ENCODE measurements at regions not wholly inside any gene's neighbourhood (a gene's known extent, or its start where the extent isn't known, plus 50 kb on each side); places are given as distances from the start of the nearest gene placed in this dataset.

DNA sequence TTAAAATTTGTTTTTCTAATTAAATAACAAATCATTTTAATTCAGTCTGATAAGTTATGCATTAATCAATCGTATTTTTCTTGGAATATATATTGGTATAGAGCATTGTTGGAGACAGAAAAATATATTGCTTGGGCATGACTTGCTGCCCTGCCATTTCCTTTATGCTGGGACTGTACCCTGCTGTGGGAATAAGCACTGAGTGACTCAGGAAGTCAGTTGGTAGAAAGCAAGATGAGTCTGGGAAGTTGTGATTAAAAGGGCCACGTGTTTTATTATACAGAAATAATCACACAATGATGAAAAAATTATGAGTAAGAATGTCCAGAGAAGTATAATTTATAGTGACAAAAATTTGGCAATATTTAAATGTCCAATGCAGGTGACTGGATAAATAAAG lies 139.5 kb downstream of the KIF18A start:
- DNase-seq (ENCODE audit: low read depth in 4 of 4, low spot score in 2 of 4) = no peak

DNA sequence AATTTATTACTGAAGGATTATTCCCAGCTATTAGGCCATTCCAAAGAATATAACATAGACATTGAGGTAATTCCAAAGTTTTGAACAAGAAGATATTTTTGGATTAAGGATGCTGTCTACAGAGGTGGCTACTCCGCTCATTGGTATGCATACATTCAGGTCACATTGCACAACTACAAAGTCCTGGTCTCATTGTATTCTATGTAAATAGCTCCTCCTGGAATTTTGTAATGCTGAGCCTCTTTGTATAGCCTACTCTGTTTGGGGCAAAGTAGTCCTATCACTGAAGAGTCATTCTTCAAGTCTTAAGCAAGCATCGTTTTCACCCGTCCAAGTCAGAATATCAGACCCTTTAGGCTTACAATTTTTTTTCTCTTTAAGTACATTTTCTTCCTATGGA lies 142.4 kb downstream of the KIF18A start:
- no peak for DNase-seq (ENCODE audit: low read depth in 4 of 4, low spot score in 2 of 4)

DNA sequence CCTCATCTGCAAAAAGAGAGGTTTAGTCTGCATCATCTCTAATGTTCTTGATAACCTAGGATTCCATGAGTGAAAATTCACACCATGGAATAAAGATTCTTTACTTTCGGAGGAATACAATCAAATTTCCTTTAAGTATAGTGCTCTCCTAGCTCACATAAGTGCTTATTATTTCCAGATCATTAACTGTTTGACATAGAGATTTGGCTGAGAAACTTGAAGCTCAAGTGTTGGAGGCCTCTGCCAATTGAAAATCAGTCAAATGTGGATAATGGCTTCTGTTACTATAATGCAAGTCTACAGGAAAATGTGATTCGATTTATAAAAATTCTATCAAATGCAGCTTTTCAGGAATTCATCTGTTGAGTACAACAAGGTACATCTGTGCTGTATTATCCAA lies 144.6 kb downstream of the KIF18A start:
- no peak for DNase-seq (ENCODE audit: low read depth in 4 of 4, low spot score in 2 of 4)

DNA sequence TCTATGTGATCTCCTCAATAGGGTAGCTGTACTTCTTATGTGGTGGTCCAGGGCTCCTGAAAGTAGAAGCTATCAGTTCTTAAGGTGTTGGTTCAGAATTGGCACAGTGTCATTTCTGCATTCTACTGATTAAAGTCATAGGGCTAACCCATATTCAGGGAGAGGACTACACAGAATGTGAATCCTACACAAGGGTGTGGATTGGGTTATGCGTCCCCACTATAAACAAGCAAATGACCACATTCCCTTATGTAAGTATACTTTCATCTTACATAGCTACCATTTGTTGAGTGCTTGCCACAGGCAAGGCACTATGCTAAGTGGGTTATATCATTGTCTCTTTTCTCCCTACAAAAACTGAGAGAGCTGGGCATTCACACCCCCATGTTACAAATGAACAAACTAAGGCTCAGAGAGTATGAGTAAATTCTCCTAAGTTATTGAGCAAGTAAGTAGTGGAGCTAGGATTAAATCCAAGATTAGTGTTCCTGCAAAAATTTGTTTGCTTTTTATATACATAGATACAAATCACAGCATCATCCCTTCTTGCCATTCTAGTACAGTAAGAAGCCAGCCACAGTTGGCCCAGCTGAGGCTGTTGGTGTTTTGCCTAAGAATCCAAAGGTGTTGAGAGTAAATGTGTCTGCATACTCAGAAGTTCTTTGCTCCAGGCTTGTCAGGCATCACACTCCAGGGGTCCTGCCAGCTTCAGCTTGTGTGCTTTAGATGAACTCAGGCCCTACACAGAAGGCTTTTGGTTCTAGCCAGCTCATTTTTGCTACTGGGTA lies 157.8 kb downstream of the KIF18A start:
- no peak for DNase-seq (ENCODE audit: low read depth in 4 of 4, low spot score in 2 of 4)

DNA sequence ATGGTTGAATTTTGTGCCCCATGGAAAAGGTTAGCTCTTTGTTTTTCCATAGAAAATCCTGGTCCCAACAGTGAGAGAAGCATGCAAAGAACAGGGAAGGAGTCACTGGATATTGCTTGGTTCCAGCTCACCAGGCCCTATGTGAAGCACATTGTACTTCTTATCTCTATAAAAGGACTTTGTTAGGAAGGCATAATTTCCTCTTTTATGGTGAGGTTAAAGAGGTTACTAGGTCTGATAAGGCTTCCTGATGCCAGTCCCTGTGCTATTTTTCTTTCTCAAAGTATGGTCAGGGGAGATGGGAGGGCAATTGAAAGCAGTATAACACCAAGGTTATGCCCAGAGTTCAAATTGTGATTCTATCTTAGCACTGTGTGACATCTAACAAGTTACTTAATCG lies 162.6 kb downstream of the KIF18A start:
- no peak for DNase-seq (ENCODE audit: low read depth in 4 of 4, low spot score in 2 of 4)

DNA sequence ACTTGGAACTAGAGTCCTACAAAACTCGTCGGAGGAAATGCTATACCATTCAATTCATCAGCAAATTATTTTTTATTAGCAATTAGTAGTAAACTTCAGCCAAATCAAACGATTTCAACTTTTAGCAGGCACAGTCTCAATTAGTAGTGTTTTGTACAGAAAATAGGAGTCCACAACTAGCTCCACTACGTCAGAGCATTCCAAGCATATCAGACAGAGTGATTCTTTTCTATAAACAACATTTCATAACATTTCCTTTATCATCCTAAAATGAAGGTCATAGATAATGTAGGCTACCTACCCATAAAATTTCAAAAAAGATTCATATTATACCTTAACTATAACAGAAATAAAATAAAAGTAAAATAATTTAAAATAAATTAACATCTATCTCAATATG lies 169.9 kb downstream of the KIF18A start:
- DNase-seq (ENCODE audit: low read depth in 4 of 4, low spot score in 2 of 4) = no peak

DNA sequence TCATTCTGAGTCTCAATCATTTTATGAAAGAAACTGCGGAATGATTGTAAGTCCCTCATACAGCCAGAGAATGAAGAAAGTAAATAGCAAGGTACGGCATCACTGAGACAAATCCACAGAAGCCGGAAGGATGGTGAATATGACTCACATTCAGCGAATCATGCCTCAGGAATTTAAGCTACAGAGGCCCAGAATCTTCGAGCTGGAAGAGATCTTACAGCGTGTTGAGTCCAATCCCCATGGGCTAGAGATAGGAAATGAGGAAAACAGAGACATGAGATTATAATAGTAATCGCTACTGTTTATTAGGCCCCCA lies 173.2 kb downstream of the KIF18A start:
- no peak for DNase-seq (ENCODE audit: low read depth in 4 of 4, low spot score in 2 of 4)

DNA sequence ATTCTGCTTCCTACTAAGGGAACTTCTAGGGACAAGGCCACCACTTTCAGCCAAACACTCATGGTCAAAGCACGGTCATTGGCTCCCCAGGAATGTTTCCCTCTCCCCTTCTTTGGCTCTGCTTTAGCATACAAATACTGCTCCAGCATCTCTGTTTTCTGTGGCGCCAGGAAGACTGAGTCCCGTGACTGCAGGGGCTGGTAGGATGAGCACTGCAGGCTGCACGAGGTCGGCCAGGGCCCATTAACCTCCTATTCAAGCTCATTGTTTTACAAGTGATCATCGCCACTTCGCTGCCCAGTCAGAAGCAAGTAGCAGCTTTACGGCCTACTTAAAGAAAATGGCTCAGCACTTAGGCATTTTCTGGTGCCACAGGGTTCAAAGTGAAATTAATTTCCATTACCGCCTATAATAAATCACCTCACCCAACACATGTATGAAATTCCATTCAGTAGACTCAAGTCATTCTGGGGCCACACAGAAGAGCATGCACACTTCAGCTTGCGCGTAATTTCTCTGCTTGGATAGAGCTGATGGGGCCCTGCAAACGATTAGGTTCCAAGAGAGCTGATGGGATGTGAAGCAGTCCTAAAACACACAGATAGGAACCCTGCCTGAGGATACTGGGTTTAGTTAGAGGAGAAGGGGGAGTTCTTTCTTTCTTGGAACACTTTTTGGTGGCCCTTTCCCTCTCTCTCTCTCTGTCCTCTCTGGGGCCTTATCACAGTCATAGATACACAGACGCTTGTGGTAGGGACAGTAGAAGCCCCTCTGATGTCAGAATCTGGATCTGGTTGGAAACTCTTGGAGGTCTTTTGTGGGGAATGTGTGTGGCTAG lies 173.7 kb downstream of the KIF18A start:
- DNase-seq (ENCODE audit: low read depth in 4 of 4, low spot score in 2 of 4) = no peak

DNA sequence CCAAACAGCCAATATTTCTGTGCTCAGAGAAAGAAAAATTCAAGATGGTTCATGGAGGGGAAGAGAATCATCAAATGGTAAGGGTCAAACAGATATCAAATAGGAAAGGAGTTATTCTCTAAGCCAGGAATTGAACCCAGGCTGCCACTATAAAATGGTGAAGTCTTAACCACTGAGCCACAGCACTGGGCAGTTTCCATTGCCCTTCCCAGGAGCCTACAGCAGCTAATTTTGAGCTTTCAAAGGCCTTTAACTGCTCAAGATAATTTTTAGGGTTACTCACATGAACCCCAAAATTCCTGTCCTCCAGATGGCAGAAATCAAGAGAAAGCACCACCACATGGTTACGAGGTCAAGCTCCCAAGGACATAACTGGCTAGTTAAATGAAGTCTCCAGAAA lies 176.2 kb downstream of the KIF18A start:
- DNase-seq (ENCODE audit: low read depth in 4 of 4, low spot score in 2 of 4) = no peak

DNA sequence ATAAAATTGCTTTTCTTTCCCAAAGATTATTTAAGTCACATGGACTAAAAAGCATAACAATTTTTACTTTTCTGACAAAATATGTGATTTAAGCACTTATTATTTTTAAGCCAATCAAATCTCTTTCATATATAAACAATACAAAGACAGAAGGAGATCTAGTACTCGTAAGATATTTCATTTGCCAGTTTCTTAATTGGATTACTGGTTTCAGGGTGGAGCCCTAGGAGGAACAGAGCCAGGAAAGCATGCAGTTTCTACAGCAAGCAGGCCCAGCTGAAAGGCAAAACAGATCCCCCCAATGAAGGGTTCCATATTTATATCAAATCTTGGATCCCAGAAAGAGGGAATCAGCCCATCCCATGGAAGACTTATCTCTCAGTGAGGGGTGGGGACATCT lies 177.0 kb downstream of the KIF18A start:
- DNase-seq (ENCODE audit: low read depth in 4 of 4, low spot score in 2 of 4) = no peak

DNA sequence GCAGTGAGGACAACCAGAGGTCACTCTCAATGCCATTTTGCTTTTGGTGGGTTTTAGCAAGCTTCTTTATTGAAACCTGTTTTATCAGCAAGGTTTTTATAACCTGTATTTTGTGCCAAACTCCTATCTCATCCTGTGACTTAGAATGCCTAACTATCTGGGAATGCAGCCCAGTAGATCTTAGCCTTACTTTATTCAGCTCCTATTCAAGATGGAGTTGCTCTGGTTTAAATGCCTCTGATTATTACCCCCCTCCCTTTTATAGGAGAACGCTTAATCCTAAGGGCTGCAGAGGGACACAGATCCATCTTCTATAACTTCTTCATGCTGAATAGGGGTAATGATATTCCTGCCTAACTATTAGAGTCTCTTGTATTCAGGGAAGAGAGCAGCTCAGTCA lies 179.1 kb downstream of the KIF18A start:
- no peak for DNase-seq (ENCODE audit: low read depth in 4 of 4, low spot score in 2 of 4)

DNA sequence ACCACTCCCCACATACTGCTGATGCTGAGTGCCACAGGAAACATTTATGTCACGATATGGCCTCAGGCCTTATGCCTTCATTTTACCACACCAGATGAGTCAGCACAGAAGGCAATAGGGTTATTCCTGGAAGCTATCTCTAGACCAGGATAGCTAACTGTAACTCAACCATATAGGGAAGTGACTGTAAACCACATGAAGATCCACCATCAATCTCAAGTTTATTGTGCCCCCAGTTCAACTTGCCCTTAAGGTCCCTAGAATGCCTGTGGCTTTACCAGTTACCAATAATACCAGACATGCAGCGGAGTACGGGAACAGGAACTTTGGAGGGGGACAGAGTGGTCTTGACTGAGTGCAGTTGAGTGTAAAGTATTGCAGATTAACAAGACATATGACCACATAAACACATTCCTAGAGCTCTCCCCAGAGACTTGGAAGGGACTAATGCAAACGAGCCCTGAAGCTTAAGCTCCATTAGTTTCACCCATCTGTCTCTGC lies 180.9 kb downstream of the KIF18A start:
- no peak for DNase-seq (ENCODE audit: low read depth in 4 of 4, low spot score in 2 of 4)

DNA sequence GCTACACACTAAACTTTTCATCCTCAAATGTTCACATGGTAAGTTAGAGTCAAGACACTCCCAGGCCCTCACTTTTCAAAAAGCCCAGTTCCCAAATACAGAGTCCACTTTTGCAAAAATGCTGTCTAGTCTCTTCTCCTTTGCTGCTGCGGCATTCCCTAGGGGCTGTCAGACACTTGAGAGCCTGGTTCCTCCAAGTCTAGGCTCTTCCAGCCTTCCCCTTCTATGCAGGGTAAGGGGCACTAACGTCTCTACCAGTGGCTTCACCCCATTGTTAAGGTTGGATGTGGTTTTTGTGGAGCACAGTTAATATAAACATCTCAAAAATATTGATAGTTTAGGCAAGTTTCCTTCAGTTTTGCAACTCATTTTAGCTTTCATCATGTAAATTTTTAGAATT lies 181.5 kb downstream of the KIF18A start:
- DNase-seq (ENCODE audit: low read depth in 4 of 4, low spot score in 2 of 4) = no peak

DNA sequence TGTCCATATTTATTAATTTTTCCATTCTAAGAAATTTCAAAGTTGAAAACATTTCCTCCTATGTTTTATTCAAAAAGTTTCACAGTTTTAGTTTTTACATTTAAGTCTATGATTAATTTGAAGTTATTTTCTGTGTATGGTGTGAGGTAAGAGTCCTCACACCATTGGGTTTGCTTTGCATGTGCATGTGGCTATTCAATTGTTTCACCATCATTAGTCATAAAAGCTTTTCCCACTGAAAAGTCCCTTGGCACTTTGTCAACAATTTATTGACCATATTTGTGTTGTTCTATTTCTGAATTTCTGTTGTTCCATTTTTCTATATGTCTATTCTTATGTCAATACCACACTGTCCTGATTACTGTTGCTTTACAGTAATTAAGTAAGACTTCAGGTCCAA lies 186.5 kb downstream of the KIF18A start:
- no peak for DNase-seq (ENCODE audit: low read depth in 4 of 4, low spot score in 2 of 4)

DNA sequence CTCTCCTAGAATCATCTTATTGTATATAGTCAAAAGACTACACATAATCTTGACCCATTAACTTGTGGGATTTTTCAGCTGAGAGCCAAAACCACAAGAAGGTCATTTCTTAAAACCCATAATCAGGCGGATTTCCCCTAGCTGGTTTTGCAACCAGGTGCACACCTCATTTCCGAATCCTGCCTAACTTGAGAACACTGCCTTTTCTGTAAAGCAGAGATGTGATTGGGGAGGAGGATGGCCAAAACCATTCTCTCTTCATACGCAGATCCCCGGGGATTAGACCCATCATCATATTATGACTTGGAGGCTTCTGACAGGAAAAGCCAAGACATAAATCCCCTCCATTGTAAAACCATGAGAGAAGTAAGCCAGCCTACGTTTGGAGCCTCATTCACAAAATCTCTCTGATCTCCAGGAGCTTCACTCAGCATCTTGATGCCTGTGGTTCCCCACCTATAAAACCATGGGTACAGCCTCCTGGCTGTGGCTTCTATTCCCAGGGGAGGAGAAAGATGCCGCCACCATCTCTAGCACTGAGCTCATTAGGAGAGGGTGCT lies 191.3 kb downstream of the KIF18A start:
- DNase-seq (ENCODE audit: low read depth in 4 of 4, low spot score in 2 of 4) = no peak

DNA sequence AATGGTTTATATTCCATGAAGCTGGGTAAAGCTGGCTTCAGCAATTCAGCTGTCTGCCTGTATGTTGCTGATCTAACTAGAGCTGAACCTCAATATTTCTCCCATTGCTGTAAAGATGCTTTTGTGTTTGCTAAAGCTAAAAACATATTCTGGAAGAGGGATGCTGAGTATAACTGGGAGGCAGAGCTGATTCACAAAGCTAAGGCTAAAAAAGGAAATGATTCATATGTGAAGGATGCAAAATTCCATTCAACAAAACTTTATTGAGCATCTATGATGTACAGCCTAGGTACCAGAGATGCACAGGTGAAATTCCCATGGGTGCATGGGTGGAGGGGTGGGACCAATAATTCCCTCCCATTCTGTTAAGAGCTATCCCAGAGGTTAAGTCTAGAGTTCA lies 193.9 kb downstream of the KIF18A start:
- no peak for DNase-seq (ENCODE audit: low read depth in 4 of 4, low spot score in 2 of 4)

DNA sequence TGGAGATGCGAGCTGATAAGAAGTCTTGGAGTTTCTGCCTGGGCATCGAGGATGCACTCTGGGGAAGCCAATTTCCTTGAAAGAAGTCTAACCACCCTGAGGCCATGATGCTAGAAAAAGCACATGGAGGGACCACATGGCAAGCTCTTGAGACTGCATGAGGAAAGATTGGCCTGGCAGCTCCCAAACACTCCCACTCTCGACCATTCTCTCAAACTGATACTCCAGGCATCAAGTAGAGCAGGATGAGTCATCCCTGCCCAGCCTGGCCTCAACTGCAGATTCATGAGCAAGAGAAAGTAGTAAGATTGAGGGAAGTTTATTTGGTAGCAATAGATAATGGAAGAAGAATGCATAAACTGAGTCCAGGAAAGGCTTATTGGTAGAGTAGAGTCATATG lies 194.3 kb downstream of the KIF18A start:
- DNase-seq (ENCODE audit: low read depth in 4 of 4, low spot score in 2 of 4) = no peak

DNA sequence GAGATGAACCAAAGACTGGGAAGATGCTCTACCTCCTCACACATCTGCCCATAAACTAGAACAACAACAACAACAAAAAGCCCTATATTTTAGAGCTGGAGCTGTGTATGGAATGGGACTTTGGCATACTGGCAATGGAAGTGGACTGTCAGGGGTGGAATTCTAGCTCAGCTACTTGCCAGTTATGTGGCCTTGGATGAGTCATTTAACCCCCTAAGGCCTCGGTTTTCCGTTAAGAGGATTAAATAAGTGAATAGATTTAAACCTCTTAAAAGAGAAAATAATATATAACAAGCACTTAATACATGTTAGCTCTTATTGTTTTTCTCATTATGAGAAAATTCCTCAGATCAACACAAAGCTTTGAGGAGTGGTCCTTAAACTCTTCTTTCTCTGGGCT lies 195.0 kb downstream of the KIF18A start:
- no peak for DNase-seq (ENCODE audit: low read depth in 4 of 4, low spot score in 2 of 4)

DNA sequence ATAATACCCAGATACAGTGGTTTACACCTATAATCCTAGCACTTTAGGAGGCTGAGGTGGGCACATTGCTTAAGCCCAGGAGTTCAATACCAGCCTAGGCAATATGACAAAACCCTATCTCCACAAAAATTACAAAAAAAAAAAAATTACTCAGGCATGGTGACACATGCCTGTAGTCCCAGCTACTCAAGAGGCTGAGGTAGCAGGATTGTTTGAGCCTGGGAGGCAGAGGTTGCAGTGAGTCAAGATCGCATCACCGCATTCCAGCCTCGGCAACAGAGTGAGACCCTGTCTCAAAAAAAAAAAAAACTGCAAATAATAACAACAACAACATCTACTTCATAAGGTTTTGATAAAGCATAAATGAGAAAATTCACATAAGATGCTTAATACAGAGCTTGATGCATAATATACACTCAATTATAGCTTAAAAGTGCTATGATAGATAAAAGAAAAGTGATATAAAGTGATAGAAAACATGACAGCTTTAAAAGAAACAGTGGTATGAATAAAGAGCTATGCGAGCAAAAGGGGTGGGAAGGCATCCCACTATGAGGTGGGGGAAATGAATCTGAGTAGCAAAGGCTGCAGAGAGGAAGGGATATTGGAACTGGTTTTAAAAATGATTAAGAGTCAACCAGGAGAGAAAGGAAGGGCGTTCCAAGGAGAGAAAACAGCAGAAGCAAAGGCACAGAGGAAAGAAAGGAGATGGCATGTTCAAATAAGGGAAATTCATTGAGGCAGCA lies 197.6 kb downstream of the KIF18A start:
- no peak for DNase-seq (ENCODE audit: low read depth in 4 of 4, low spot score in 2 of 4)

DNA sequence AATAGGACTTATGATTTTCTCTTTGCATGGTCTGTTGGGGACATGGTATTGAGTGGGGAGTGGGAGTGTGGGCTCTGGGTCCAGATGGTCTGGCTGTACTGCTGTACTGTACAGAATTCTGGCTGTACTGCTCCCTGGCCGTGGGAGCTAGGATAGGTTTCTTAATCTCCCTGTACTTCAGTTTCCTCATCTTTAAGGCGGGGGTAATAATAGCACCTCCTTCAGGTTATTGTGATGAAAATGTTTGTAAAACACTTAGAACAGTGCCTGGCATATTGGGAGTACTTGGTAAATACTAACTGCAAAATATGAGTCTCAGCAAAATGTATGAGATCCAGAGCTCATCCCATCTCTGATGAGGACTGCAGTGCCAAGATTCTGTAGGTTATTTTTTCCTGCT lies 198.6 kb downstream of the KIF18A start:
- no peak for DNase-seq (ENCODE audit: low read depth in 4 of 4, low spot score in 2 of 4)

DNA sequence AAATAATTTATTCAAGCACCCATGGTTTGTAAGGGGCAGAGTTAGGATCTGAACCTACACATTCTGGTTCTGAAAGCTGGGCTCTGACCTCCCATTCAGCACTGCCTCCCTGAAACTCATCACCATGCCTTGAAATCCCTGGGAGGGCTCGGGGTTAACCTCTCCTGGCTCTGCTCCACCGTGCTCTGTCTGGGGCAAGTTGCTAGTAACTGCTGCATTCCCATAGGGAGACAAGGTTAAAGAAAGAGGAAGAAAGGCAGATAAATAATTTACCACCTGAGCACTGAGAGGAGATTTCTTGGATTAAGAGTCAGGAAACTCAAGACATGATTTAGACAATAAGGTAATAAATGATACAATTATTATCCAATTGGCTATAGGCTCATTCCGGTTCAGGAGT lies 199.3 kb downstream of the KIF18A start:
- DNase-seq (ENCODE audit: low read depth in 4 of 4, low spot score in 2 of 4) = no peak

Measured in left renal cortex interstitium (tissue), 4 donors.